WTC11 (cell line): ENCODE measurements at regions not wholly inside any gene's neighbourhood (a gene's known extent, or its start where the extent isn't known, plus 50 kb on each side); places are given as distances from the start of the nearest gene placed in this dataset.

ENCODE experiments used
- ATAC-seq: fragments of 200-7000 bp; cut with Tn5 transposase; 2 replicates; pipeline ENCODE4 v1.10.0; 2021; ENCODE audit warnings: mild to moderate bottlenecking, moderate library complexity
- CTCF ChIA-PET: fragments of 300-600 bp; sonication (Branson Sonifier 250); formaldehyde crosslinking; loops from one replicate; lab custom pipeline; 2021; ENCODE audit warnings: antibody characterized with exemption; lab: Charles Lee
- POLR2A ChIA-PET: fragments of 350-600 bp; sonication (Branson Sonifier 250); formaldehyde crosslinking; loops from one replicate; lab custom pipeline; 2021; ENCODE audit warnings: antibody characterized with exemption; lab: Charles Lee
- DNase-seq: peaks from one replicate; pipeline ENCODE4 v3.0.0; 2021; ENCODE audit warnings: low spot score
- H3K27ac Mint-ChIP-seq: 2 replicates; pipeline ENCODE4 v1.8.0; 2021; ENCODE audit warnings: mixed read lengths
- H3K27me3 Mint-ChIP-seq: 2 replicates; pipeline ENCODE4 v1.8.0; 2021; ENCODE audit warnings: low read depth, mild to moderate bottlenecking, moderate library complexity, mixed read lengths
- H3K36me3 Mint-ChIP-seq: 2 replicates; pipeline ENCODE4 v1.8.0; 2021; ENCODE audit warnings: mixed read lengths
- H3K4me1 Mint-ChIP-seq: 2 replicates; pipeline ENCODE4 v1.8.0; 2022; ENCODE audit warnings: mixed read lengths
- H3K4me3 Mint-ChIP-seq: 2 replicates; pipeline ENCODE4 v1.8.0; 2021; ENCODE audit warnings: mild to moderate bottlenecking, moderate library complexity, mixed read lengths
- H3K9me3 Mint-ChIP-seq: 2 replicates; pipeline ENCODE4 v1.8.0; 2021; ENCODE audit warnings: mixed read lengths
- ELF4 ChIP-seq: sonication (generic); formaldehyde crosslinking; IDR thresholded peaks from 2 replicates; pipeline ENCODE4 v1.8.1; 2022; ENCODE audit warnings: low read depth, mild to moderate bottlenecking, moderate library complexity, missing genetic modification reagents
- ESRRA ChIP-seq: sonication (generic); formaldehyde crosslinking; IDR thresholded peaks from 2 replicates; pipeline ENCODE4 v1.8.1; 2022; ENCODE audit warnings: mild to moderate bottlenecking, missing genetic modification reagents, borderline replicate concordance
- GABPB1 ChIP-seq: sonication (generic); formaldehyde crosslinking; IDR thresholded peaks from 2 replicates; pipeline ENCODE4 v1.8.1; 2023; ENCODE audit warnings: mild to moderate bottlenecking, missing genetic modification reagents
- IRF1 ChIP-seq: sonication (generic); formaldehyde crosslinking; IDR thresholded peaks from 2 replicates; pipeline ENCODE4 v1.8.0; 2023; ENCODE audit warnings: missing genetic modification reagents
- IRF2 ChIP-seq: sonication (generic); formaldehyde crosslinking; IDR thresholded peaks from 2 replicates; pipeline ENCODE4 v1.8.0; 2022; ENCODE audit warnings: low read depth, missing genetic modification reagents, borderline replicate concordance
- JUN ChIP-seq: sonication (generic); formaldehyde crosslinking; IDR thresholded peaks from 2 replicates; pipeline ENCODE4 v1.8.0; 2023; ENCODE audit warnings: mild to moderate bottlenecking, missing genetic modification reagents
- KAT7 ChIP-seq: sonication (generic); formaldehyde crosslinking; IDR thresholded peaks from 2 replicates; pipeline ENCODE4 v1.8.1; 2023; ENCODE audit warnings: missing genetic modification reagents, mild to moderate bottlenecking, borderline replicate concordance
- NFYB ChIP-seq: sonication (generic); formaldehyde crosslinking; conservative IDR thresholded peaks from 2 replicates; pipeline ENCODE4 v1.8.0; 2022; ENCODE audit warnings: low read depth, missing genetic modification reagents
- NR3C1 ChIP-seq: sonication (generic); formaldehyde crosslinking; conservative IDR thresholded peaks from 2 replicates; pipeline ENCODE4 v1.8.1; 2023; ENCODE audit warnings: low read depth, mild to moderate bottlenecking, missing genetic modification reagents
- OVOL2 ChIP-seq: fragments of 250-450 bp; sonication (Bioruptor Pico); IDR thresholded peaks from 2 replicates; pipeline ENCODE4 v1.9.0; 2021; ENCODE audit warnings: mild to moderate bottlenecking, borderline replicate concordance
- PRRX2 ChIP-seq: fragments of 250-450 bp; sonication (Bioruptor Pico); IDR thresholded peaks from 2 replicates; pipeline ENCODE4 v1.8.0; 2021; ENCODE audit warnings: mild to moderate bottlenecking
- RORB ChIP-seq: fragments of 250-450 bp; sonication (Bioruptor Pico); IDR thresholded peaks from 2 replicates; pipeline ENCODE4 v1.9.0; 2021; ENCODE audit warnings: mild to moderate bottlenecking
- ZBTB21 ChIP-seq: sonication (generic); formaldehyde crosslinking; IDR thresholded peaks from 2 replicates; pipeline ENCODE4 v1.8.1; 2023; ENCODE audit warnings: mild to moderate bottlenecking, missing genetic modification reagents, borderline replicate concordance
- ZNF219 ChIP-seq: sonication (generic); formaldehyde crosslinking; IDR thresholded peaks from 2 replicates; pipeline ENCODE4 v1.8.0; 2023; ENCODE audit warnings: missing genetic modification reagents, mild to moderate bottlenecking, borderline replicate concordance
- ZNF232 ChIP-seq: sonication (generic); formaldehyde crosslinking; IDR thresholded peaks from 2 replicates; pipeline ENCODE4 v1.8.0; 2022; ENCODE audit warnings: mild to moderate bottlenecking, missing genetic modification reagents
- ZNF263 ChIP-seq: sonication (generic); formaldehyde crosslinking; IDR thresholded peaks from 2 replicates; pipeline ENCODE4 v1.8.1; 2022; ENCODE audit warnings: low read depth, mild to moderate bottlenecking, moderate library complexity, missing genetic modification reagents
- ZNF317 ChIP-seq: sonication (generic); formaldehyde crosslinking; IDR thresholded peaks from 2 replicates; pipeline ENCODE4 v1.8.1; 2023; ENCODE audit warnings: low read depth, mild to moderate bottlenecking, moderate library complexity, missing genetic modification reagents, borderline replicate concordance
- ZNF416 ChIP-seq: fragments of 250-450 bp; sonication (Bioruptor Pico); IDR thresholded peaks from 2 replicates; pipeline ENCODE4 v1.9.0; 2021; ENCODE audit warnings: mild to moderate bottlenecking, inconsistent platforms
- ZNF425 ChIP-seq: fragments of 250-450 bp; sonication (Bioruptor Pico); conservative IDR thresholded peaks from 2 replicates; pipeline ENCODE4 v1.9.0; 2021; ENCODE audit warnings: mild to moderate bottlenecking
- ZNF671 ChIP-seq: fragments of 250-450 bp; sonication (Bioruptor Pico); IDR thresholded peaks from 2 replicates; pipeline ENCODE4 v1.8.0; 2021; ENCODE audit warnings: mild to moderate bottlenecking
- TF ChIP-seq, protein P1 (sequence below): fragments of 250-450 bp; sonication (Bioruptor Pico); IDR thresholded peaks from 2 replicates; pipeline ENCODE4 v1.9.0; 2021; ENCODE audit warnings: mild to moderate bottlenecking
- TF ChIP-seq, protein P2 (sequence below): sonication (generic); formaldehyde crosslinking; IDR thresholded peaks from 2 replicates; pipeline ENCODE4 v1.8.1; 2023; ENCODE audit warnings: mild to moderate bottlenecking, missing genetic modification reagents

- TF ChIP-seq, protein P1, sequence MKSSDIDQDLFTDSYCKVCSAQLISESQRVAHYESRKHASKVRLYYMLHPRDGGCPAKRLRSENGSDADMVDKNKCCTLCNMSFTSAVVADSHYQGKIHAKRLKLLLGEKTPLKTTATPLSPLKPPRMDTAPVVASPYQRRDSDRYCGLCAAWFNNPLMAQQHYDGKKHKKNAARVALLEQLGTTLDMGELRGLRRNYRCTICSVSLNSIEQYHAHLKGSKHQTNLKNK (CRISPR knock-in tag) = no peak
- TF ChIP-seq IRF1 (CRISPR knock-in tag) (no peak), NFYB (CRISPR knock-in tag) (no peak), ZNF416 (CRISPR knock-in tag) (no peak)
Observed at GRCh38 chr4:166366012-166366411, 493.0 kb downstream of the TLL1 start (continued).

GRCh38 chr4:166377578-166377977, 504.5 kb downstream of the TLL1 start:
- TF ChIP-seq, protein P1 (CRISPR knock-in tag) = no peak
- TF ChIP-seq GABPB1 (CRISPR knock-in tag) (no peak), ZNF425 (CRISPR knock-in tag) (no peak), ZNF317 (CRISPR knock-in tag) (no peak), KAT7 (CRISPR knock-in tag) (no peak), IRF2 (CRISPR knock-in tag) (no peak), ESRRA (no peak), OVOL2 (no peak), ZNF263 (no peak), ZNF232 (no peak), ZNF219 (CRISPR knock-in tag) (no peak), RORB (CRISPR knock-in tag) (no peak), ZNF671 (CRISPR knock-in tag) (no peak)
- TF ChIP-seq, protein P2, sequence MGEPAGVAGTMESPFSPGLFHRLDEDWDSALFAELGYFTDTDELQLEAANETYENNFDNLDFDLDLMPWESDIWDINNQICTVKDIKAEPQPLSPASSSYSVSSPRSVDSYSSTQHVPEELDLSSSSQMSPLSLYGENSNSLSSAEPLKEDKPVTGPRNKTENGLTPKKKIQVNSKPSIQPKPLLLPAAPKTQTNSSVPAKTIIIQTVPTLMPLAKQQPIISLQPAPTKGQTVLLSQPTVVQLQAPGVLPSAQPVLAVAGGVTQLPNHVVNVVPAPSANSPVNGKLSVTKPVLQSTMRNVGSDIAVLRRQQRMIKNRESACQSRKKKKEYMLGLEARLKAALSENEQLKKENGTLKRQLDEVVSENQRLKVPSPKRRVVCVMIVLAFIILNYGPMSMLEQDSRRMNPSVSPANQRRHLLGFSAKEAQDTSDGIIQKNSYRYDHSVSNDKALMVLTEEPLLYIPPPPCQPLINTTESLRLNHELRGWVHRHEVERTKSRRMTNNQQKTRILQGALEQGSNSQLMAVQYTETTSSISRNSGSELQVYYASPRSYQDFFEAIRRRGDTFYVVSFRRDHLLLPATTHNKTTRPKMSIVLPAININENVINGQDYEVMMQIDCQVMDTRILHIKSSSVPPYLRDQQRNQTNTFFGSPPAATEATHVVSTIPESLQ (CRISPR knock-in tag) = no peak
- ATAC-seq = no peak
- ChIA-PET CTCF (no interaction called here), POLR2A (interaction anchor here (1.0 kb wide), 1 partner anchor 125 kb away, joined by 3 read pairs; no protein-coding TSS in a partner anchor)
- Mint-ChIP-seq H3K4me1 (0 out of 2 replicates have a peak, but pooled peaks cover under 1% of the 10 kb centered on the region), H3K36me3 (peaks cover 31% of the 10 kb centered on the region), H3K27ac (no peak overlapping the region), H3K27me3 (no peaks in the 10 kb centered on the region; the same call in none of the 2 replicates), H3K9me3 (peaks cover 51% of the 10 kb centered on the region), H3K4me3 (no peak overlapping the region)
- DNase-seq = no peak

GRCh38 chr4:166386491-166387360, 513.7 kb downstream of the TLL1 start:
- Mint-ChIP-seq H3K27me3 (no peaks in the 10 kb centered on the region), H3K27ac (no peak overlapping the region)

More at GRCh38 chr4:166386491-166387360, 513.7 kb downstream of the TLL1 start:
- no peak for TF ChIP-seq NR3C1 (CRISPR knock-in tag)
- TF ChIP-seq, protein P2 (CRISPR knock-in tag) = no peak
- no peak for TF ChIP-seq ZNF317 (CRISPR knock-in tag)
- TF ChIP-seq PRRX2 (CRISPR knock-in tag) = no peak
- no peak for TF ChIP-seq ELF4 (CRISPR knock-in tag)
- TF ChIP-seq GABPB1 (CRISPR knock-in tag) = no peak
- no peak for TF ChIP-seq JUN (CRISPR knock-in tag)
- no peak for TF ChIP-seq ZBTB21 (CRISPR knock-in tag)
- Mint-ChIP-seq H3K4me3 (no peak overlapping the region), H3K36me3 (no peaks in the 10 kb centered on the region), H3K4me1 (peaks cover 7% of the 10 kb centered on the region), H3K9me3 (no peaks in the 10 kb centered on the region)
- CTCF ChIA-PET = no interaction called here
- ATAC-seq = no peak
- POLR2A ChIA-PET = no interaction called here
- DNase-seq = no peak
